Activated T-cell treated with anti-CD3 and anti-CD28 coated beads for 1 hour (primary cell): ENCODE measurements at regions not wholly inside any gene's neighbourhood (a gene's known extent, or its start where the extent isn't known, plus 50 kb on each side); places are given as distances from the start of the nearest gene placed in this dataset.

ENCODE experiments used
- DNase-seq: peaks from one replicate; pipeline ENCODE4 v3.0.0-alpha.2; 2020; ENCODE audit warnings: low read depth

- no peak for DNase-seq
Observed at GRCh38 chr2:153004627-153005026, 286.2 kb downstream of the ARL6IP6 start.

- no peak for DNase-seq
Observed at GRCh38 chr2:152974146-152974545, 255.7 kb downstream of the ARL6IP6 start.

- no peak for DNase-seq
Observed at GRCh38 chr2:152971685-152972084, 253.3 kb downstream of the ARL6IP6 start.

DNA sequence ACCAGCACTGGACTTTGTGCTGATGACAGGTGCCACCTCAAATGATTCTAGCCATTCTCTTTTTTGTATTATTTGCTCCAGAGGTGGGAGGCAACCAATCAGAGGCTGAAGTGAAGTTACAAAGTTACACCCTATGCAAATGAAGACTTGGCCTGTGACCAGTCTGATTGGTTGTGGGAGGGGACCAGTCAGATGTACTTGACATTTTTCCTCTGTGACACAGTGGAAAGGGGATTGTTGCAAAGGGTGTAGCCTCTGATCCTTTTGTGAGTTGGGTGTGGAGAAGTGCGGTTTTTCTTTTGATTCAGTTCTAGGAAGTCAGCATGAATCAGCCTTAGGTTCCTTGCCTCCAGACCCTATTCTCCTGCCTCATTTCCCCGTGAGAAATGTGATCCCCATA, 244.0 kb downstream of the ARL6IP6 start:
- no peak for DNase-seq

- no peak for DNase-seq
Observed at GRCh38 chr2:152961351-152961750, 242.9 kb downstream of the ARL6IP6 start.

- no peak for DNase-seq
Observed at GRCh38 chr2:152950126-152950525, 231.7 kb downstream of the ARL6IP6 start.

- no peak for DNase-seq
Observed at GRCh38 chr2:152944099-152944498, 225.7 kb downstream of the ARL6IP6 start.

GRCh38 chr2:152942940-152943440, 224.6 kb downstream of the ARL6IP6 start:
- DNase-seq: no peak

DNA sequence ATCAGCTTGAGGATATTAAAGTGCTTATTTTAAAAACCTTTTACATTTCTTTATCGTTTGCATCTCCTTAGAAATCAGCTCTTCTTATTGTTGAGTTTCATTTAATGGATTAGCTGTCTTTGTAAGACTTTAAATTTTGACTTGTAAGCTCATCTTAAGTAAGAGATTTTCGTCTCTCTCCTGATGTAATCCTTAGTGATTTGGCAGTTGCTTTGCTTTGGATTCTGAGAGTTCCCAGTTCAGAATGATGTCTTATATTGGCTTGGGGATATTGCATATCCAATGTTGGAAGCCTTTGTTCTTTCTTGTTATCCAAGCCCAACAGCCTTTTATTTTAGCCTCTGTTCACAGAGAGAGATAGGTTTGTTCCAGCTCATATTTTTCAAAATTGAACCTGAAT, 212.1 kb downstream of the ARL6IP6 start:
- DNase-seq: no peak

DNA sequence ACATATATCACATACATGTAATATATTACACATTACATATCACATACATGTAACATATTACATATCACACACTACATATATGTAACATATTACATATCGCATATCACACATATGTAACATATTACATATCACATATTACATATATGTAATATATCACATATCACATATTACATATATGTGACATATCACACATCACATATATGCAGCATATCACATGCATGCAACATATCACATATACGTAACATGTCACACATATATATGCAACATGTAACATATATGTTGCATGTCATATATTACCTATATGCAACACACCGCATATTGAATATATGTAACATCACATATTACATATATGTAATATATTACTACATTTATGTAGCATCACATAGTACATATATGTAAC, 211.2 kb downstream of the ARL6IP6 start:
- no peak for DNase-seq

DNA sequence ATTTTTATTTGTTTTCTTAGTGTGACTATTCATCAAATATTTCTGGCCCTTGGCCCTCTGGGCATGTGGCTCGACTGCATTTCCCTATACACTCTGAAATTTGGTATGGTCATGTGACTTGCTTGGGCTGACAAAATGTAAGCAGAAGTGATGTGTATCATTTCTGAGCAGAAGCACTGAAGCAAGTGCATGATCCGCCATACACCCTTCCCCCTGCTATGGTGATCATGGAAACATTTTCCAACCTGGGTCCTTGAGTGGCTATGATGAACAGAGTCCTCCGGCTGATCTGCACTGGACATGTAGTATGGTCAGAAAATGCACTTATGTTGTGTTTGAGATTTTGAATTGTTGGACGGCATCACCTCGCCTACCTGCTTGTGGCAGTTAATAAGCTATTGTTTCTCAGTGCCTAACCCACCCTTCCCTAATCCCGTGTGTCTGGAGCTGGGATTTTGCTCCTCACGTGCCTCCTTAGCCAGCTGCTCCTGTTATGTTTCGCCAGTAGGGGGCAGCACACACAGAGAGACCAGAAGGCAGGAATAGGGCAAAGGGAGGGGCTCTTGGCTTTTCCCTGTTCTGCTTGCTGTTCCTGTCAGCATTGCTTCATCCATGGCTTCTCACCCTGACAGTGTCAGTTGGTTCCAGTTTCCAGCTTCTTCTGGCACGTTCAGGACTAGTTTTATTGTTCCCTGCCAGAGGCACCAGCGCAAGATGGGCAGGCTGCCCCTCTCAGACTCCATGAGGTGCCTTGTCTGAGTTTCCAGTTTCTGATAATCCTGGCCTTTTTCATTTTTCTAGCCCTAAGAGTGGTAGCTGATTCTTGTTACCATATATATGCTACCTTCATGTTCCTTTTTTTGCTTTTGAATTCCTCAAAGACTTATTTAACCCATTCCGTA, 207.4 kb downstream of the ARL6IP6 start:
- DNase-seq: peak; percentile 1

DNA sequence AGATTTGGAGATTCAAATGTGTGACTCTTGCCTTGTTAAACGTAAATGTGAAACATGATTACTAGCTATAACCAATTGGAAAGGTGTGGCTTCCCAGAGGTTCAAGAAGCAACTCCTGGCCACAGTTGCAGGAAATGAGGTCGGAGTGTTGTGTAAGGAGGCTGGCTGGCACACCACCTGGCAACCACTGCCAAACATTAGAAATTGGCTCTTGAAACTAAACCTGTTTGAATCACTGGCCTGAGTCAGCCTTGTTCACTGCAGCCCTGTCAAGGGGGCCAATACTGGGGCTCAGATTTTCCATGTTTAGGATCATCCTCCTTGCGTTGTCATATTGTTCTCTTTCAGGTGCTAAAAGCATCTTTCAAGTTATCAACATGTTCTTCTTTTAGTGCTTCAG, 206.3 kb downstream of the ARL6IP6 start:
- DNase-seq: no peak

- no peak for DNase-seq
Observed at GRCh38 chr2:152924219-152924618, 205.8 kb downstream of the ARL6IP6 start.

DNA sequence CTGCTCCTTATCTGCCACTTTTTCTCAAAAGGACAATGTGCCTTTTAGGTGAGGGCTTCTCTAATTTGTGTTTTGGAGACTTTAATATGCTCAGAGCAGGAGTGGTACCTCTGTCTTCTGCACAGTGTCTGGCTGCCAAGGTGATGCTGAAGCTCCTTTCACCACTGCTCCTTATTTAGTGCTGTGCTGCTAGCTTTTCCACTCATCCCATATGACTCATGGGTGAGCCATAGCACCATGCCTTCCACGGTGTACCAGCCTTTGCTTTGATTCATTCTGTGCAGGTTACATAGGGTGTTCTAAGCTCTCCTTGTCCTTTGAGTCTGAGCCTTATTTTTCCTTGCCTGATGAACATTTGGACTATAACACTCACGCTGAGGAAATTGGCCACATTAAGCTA, 202.4 kb downstream of the ARL6IP6 start:
- no peak for DNase-seq

DNA sequence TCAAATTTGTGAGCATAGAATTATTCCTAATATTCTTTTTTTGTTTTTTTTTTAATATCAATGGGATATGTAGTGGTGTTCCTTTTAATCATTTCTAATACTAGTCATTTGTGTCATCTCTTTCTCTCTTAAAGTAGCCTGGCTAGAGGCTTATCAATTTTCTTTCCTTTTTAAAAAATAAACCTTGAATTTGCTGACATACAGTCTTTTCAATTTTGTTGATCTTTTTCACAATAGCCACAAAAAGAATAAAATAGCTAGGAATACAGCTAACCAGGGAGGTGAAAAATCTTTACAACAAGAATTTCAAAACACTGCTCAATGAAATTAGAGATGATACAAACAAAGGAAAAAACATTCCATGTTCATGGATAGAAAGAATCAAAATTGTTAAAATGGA, 192.6 kb downstream of the ARL6IP6 start:
- no peak for DNase-seq

DNA sequence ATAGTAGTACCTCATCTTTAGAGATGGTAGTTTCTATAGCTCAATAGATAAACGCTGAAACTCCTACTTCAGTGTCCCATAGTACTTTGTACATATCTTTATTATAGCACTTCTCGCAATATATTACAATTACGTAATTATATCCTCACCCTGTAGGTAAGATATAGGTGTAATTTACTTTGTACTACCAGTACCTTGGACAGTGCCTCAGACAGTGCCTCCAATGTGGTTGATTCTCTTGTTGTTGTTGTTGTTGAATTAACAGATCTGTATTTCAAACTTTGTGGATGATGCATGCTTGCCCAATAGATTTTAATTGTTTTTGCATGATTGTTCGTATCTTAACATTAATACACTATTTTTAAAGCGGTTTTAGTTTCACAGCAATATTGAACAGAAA, 188.6 kb downstream of the ARL6IP6 start:
- no peak for DNase-seq

- DNase-seq: no peak
Observed at GRCh38 chr2:152894051-152894450, 175.6 kb downstream of the ARL6IP6 start.

- DNase-seq: no peak
Observed at GRCh38 chr2:152890736-152891135, 172.3 kb downstream of the ARL6IP6 start.

GRCh38 chr2:152883951-152884487, 165.6 kb downstream of the ARL6IP6 start:
- no peak for DNase-seq

DNA sequence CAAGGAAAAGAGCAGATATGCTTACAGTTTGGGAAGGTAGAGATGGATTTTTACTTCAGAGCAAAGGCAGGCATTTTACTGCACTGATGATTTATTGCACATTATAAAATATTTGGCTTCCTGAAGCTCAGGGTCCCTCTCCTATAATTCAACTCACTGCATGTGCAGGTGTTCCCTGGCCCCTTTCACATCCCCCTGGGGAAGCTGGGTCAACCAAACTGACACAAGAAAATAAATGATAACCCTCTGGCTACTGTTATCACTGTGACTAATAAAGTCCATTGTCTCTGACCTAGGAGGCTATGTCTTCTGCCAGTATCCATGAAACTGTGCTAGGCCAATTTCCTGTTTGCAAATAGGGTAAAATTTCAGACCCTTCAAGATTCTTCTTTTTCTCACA, 163.1 kb downstream of the ARL6IP6 start:
- DNase-seq: no peak

DNA sequence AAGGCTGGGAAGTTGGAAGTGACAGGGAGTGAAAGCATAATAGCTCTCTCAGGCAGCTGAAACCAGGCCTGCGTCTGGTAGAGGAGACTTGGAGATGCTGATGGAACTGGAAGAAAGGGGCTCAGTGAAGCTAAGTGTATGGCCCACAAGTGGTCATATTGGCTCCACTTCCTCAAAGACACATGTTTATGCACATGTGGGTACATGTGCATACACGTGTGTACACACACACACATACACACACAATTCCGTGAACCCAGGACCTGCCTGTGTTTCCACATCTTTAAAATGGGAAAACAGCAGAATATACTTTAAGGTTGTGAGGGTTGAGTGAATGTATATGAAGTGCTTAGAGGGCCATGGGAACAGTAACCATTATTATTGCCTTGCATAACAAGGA, 160.9 kb downstream of the ARL6IP6 start:
- no peak for DNase-seq

DNA sequence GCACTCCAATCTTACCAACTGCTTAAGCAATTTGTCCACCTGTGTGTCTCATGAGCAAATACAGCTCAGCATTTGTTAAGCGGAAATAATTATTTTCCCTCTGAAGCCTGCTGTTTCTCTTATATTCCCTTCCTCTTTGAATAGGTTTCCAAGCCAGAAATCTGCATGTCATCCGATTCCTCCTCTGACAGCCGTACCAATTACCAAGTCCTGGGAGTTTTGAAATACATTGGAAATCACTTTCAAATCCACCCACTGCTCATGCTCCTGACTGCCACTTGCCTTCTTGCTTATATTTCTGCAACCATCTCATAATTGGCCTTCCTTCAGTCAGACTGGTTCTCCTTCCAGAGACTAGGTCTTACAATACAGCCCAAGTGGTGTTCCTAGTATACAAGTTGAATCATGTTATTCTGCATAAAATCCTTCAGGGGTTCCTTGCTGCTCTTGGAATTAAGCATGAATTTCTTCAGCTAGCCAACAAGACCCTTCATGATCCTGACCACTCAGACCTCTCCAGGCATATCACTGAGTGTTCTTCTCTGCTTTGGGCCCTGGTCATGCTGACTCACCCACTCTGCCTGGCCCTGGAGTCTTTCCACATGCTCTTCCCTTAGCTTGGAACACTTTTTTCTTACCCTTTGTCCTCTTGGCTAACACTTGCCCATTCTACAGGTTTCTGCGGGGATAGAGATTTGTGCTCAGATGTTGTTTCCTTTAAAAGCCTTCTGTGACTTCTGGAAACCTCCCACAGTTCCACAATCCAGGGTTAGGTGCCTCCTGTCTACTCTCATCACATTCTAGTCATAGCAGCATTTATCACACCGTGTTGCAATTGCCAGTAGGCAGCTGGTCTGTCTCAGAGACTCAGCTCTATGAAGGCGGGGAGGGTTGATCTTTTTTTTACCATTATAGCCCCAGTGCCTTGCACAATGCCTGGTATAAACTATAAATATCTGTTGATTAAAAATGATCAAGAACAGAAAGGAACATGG, 157.6 kb downstream of the ARL6IP6 start:
- DNase-seq: no peak
